HG03108 (cell line): ENCODE measurements at regions not wholly inside any gene's neighbourhood (a gene's known extent, or its start where the extent isn't known, plus 50 kb on each side); places are given as distances from the start of the nearest gene placed in this dataset.

ENCODE experiments used
- ATAC-seq: cut with Tn5 transposase; IDR thresholded peaks from one replicate; pipeline ENCODE4 v1.9.1; 2021; ENCODE audit warnings: moderate library complexity; ENCODE audit not compliant: unreplicated experiment

- no peak for ATAC-seq
These were observed 171.2 kb upstream of the PRPS1L1 start for GRCh38 chr7:18198868-18199267.

GRCh38 chr7:18200266-18200665, 172.6 kb upstream of the PRPS1L1 start:
- ATAC-seq = no peak

- no peak for ATAC-seq
These were observed 173.2 kb upstream of the PRPS1L1 start for GRCh38 chr7:18200855-18201254.

GRCh38 chr7:18201350-18201749, 173.7 kb upstream of the PRPS1L1 start:
- ATAC-seq = no peak

DNA sequence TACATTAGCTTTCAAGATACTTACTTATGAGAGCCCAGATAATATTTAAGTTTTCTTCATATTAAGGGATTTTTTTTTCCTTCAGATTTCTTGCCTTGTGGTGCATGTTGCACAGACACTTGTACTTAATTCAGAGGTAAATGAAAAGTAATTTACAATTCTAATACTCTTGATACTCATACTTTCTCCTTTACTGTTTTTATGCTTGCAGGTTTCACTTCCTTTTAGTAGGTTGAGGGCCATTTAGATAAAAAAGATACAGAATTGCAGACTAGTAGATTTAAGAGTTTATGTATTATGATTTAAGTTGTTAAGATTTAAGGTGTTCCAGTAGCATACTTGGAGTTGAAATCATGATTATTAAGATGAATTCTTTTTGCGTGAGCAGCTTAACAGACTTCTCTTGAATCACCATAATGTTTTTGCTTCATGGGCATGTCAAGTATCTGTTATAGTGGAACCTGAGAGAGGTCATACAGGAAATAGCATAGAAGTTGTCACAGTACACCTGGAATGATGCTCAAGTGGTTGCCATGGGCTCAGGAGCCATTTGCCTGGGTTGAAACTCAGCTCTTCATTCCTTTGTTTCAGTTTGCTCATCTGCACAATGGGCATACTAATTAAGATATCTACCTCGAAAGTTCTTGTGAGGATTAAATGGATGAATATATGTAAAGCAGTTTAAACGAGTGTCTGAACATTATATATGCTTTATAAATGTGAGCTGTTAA, 174.8 kb upstream of the PRPS1L1 start:
- ATAC-seq = no peak

- ATAC-seq = no peak
These were observed 178.7 kb upstream of the PRPS1L1 start for GRCh38 chr7:18206331-18206730.

DNA sequence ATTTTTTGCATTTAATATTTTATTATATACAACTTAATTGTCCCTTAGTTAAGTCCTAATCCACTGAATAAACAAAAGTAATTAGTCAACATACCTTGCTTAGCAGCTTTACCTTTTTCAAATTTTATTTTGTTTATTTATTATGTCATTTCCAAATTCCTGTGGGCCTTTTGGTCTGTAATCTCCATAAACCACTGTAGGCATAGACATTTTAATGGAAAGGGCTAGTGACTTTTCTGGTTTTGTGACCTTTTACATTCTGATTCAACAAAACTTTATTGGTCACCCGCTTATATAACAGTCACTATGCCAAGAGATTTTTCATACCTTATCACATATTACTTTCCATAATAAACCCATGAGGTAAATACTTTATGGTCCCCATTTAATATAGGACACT, 181.3 kb upstream of the PRPS1L1 start:
- no peak for ATAC-seq

DNA sequence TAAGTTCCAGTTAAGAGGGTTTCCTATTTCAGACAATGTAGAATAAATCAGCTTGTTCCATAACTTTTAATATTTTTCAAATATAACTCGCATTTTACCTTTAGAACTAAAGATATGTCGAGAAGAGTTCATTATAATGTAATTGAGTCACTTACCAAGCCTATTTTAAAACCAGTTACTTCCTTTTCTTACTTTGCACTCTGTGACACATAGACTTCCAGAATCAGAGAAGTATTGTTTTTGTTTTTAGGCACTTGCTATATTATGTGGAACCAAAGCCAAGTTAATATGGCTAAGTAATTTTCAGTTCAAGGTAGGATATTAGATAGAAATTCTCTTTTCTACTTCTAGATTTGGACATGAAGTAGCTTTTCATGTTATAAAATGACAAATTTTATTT, 182.7 kb upstream of the PRPS1L1 start:
- ATAC-seq = no peak

DNA sequence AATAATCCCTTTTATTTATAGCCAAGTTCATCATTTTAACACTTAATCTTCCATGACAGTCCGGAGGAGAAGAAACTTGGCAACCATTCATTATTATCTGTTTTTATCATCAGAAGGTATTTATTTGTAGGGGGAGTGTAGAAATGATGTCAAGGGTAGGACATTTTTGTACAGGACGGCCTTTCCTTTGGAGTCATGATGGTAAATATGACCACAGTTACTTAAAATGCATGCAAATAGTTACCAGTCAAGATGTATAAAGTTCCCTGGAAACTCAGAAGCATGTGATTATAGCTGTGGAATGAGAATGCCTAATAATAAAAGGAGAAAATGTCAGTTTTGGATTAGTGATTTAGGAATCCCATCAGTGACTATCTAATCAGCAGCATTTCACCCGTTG, 183.1 kb upstream of the PRPS1L1 start:
- no peak for ATAC-seq

DNA sequence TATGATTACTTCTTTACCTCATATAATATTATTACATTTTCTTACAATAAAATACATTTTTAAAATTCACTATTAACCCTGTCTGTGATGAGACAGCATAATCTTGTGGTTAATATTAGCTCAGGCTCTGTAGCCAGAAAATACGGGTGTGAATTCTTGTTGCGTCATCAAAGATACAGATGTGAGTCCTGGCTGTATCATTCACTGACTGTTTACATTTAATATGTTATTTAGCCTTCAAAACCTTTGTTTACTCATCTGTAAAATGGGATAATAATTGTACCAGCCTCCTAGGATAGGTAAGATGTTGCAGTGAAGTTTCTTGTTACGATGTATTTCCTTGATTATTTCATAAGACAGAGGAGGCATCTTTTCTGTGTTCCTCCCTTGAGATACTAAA, 184.7 kb upstream of the PRPS1L1 start:
- no peak for ATAC-seq

DNA sequence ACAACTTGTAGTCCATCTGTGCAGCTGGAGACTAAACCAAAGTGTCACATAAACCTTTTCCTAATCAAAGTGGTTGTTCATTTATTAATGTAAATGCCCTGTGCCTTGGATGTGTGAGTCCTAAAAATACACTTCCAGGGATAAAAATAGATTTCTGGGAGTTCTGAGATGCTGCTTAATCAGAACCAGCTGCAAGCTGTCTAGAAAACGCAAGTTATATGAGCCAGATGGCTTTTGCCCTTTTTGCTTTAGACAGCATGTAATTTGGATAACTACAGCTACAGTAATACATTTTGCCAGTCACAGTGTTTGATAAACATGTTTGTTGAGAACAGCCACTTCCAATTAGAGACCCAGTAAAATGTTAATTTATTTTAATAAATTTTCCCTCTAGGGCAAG, 185.1 kb upstream of the PRPS1L1 start:
- no peak for ATAC-seq

DNA sequence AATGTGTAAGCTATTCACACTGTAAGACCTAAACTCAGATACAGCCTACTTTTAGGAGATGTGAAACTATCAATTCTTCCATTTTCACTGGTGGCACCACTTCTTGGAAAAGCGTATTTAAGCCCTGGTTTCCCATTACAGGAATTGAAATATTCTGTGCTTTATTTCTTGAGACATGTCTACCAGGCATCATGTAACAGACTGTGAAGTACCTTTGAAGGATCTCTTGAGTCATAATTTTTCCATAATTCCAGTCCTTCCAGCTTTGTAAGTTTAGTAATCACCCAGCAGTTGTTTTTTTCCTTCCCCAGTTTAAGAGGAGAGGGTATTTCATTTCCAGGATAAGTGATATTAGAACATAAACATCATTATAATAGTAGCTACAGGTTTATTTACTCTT, 186.0 kb upstream of the PRPS1L1 start:
- ATAC-seq = no peak

GRCh38 chr7:18216270-18216669, 188.6 kb upstream of the PRPS1L1 start:
- ATAC-seq = no peak

- ATAC-seq = no peak
These were observed 194.0 kb upstream of the PRPS1L1 start for GRCh38 chr7:18221377-18222293.

DNA sequence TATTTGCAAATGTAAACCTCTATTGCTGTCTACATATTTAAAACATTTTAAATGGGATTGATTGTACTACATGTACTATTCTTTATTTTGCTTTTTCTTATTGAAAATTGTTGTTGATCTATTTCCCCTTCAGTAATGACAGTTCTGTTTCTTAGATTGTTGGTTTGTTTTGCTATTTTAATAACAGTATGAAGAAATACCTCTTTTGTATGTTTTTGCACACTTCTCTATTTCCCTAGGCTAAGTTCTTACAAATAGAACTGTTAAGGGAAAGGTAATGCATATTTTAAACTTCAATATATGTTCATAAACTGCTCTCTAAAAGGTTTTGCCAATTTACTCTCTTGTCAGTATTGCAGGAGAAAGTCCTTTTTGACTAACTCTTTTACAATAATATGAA, 195.0 kb upstream of the PRPS1L1 start:
- ATAC-seq = no peak

DNA sequence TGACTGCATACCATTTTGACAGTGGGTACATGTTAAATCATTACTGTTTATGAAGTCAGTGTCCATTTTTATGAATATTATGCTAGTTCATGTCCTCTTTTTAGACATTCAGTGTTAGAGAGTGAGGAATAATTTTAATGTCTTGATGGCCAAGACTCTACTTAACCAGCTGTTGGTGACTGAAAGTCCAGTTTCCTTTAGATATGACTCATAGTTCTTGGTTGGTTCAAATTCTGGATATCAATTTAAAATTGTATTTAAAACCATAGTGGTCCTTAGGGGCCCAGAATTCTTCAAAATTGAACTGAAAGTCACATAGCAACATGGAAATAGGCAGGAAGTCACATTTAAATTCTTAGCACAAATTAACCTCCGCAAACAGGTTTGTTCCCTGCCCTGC, 196.5 kb upstream of the PRPS1L1 start:
- ATAC-seq = no peak

GRCh38 chr7:18225067-18225466, 197.4 kb upstream of the PRPS1L1 start:
- ATAC-seq = no peak

DNA sequence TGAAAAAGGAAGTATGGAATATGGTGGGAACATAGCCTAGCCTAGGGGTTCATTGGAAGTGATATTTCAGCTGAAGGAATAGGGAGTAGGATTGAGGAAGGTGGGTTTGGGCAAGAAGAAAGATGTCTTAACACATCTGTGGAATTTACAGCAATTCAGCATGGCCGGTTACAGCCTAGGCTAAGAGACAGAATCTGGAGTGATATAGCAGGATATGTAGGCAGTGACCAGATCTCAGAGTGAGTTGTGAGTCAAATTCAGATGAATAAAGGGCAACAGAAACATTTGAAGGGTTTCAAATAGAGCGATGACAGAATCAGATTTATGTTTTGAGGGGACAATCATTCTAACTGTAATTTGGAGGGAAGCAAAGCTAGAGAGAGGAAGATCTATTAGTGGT, 199.0 kb upstream of the PRPS1L1 start:
- ATAC-seq = no peak

DNA sequence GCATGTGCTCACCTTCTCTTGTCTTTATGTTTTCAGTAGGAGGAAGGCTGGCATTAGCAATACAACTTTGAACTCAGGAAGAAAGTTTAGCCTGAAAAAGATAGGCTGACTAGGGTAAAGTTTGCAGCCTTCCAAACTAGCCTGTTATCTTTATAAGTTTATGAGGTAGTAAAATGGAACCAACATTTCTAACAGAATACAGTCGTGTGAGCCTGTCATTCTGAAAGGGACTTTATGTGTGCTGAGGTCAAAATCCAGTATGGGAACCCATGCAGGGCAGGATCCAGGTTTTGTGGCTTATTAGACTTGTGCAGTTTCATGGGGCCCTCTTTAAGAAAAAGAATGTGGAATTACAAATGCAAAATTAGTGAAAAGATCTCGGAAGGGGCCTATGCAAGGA, 201.0 kb upstream of the PRPS1L1 start:
- ATAC-seq = no peak

GRCh38 chr7:18230271-18230670, 202.6 kb upstream of the PRPS1L1 start:
- ATAC-seq = no peak

DNA sequence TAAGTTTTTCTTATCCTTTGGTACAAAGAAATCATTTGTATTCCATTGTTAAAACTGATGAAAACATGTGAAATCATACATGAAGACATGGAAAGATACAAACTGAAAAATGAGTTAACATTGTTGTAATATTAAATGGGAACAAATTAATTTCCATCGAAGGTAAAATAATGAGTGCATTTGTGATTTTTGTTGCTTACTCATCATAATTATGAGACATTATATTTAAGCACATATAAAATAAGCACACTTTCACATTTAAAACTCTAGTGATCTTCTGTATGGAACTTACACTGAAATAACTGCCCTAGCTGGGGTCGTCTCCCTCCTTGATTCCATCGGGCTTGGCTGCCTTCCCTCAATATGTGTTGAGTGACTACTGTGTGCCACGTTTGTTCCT, 204.2 kb upstream of the PRPS1L1 start:
- no peak for ATAC-seq

DNA sequence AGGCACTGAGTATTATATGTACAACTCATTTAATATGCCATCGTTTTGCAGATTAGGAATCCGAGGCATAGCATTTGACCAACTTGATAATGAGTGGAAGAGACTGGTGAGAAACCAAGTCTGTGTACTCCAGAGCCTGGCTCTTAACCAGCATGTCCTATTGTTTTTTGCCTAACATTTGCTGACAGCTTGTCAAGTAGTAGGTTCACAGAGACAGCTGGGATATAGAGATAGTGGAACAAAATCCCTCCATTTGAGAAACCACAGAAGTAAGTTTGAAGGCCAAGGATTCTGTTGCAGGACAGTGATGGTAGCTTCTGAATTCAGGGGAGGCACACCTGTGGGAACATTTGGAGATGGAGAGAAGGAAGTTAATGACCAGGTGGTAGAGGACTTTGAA, 206.9 kb upstream of the PRPS1L1 start:
- ATAC-seq = no peak
